D721Med (cell line): ENCODE measurements at regions not wholly inside any gene's neighbourhood (a gene's known extent, or its start where the extent isn't known, plus 50 kb on each side); places are given as distances from the start of the nearest gene placed in this dataset.
"Not testable (repeated sequence)": the region's sequence is repeated elsewhere in the genome, so short reads cannot be mapped to it uniquely, and the experiment has no call there.

Source experiments
- DNase-seq: peaks from one replicate; pipeline ENCODE4 v3.0.0; 2011; ENCODE audit warnings: low spot score; ENCODE audit not compliant: insufficient read length
- FAIRE-seq: peaks from 2 replicates; lab custom pipeline; 2011; peaks lifted over from hg19 to GRCh38; lab: Jason Lieb, UNC
- TF ChIP-seq, protein P1 (sequence below): IDR thresholded peaks from 2 replicates; pipeline ENCODE4 v1.5.1; 2012; ENCODE audit warnings: mild to moderate bottlenecking, control low read depth; ENCODE audit not compliant: insufficient read depth; ENCODE audit errors: missing control alignments

DNA sequence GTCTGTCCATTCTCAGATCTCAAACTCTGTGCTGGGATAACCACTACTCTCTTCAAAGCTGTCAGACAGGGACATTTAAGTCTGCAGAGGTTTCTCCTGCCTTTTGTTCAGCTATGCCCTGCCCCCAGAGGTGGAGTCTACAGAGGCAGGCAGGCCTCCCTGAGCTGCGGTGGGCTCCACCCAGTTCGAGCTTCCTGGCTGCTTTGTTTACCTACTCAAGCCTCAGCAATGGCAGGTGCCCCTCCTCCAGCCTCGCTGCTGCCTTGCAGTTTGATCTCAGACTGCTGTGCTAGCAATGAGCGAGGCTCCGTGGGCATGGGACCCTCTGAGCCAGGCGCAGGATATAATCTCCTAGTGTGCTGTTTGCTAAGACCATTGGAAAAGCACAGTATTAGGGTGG is 53.1 kb upstream of the HUNK start:
- not testable (repeated sequence) for FAIRE-seq, DNase-seq

DNA sequence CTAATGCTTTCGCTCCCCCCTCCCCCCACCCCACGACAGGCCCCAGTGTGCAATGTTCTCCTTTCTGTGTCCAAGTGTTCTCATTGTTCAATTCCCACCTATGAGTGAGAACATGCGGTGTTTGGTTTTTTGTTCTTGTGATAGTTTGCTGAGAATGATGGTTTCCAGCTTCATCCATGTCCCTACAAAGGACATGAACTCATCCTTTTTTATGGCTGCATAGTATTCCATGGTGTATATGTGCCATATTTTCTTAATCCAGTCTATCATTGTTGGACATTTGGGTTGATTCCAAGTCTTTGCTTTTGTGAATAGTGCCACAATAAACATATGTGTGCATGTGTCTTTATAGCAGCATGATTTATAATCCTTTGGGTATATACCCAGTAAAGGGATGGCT is 58.5 kb upstream of the HUNK start:
- DNase-seq, FAIRE-seq: not testable (repeated sequence)

DNA sequence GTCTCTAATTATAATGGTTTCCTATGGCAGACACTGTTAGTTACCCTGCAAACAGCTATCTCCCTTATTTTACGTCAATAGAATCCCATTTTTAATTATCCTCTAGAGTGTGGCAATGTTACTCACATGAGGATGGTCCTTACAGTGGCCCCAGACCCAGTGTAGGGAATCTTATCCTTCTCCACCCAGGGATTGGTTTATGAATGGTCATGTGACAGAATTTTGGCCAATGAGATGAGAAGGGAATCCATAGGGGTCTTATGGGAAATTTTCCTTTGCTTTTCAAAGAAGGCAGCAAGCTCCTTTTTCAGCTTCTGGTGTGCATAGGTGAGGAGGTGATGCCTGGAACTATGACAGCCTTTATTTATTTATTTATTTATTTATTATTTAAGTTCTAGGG is 59.0 kb upstream of the HUNK start:
- DNase-seq (no peak), FAIRE-seq (no peak)
- TF ChIP-seq, protein P1, sequence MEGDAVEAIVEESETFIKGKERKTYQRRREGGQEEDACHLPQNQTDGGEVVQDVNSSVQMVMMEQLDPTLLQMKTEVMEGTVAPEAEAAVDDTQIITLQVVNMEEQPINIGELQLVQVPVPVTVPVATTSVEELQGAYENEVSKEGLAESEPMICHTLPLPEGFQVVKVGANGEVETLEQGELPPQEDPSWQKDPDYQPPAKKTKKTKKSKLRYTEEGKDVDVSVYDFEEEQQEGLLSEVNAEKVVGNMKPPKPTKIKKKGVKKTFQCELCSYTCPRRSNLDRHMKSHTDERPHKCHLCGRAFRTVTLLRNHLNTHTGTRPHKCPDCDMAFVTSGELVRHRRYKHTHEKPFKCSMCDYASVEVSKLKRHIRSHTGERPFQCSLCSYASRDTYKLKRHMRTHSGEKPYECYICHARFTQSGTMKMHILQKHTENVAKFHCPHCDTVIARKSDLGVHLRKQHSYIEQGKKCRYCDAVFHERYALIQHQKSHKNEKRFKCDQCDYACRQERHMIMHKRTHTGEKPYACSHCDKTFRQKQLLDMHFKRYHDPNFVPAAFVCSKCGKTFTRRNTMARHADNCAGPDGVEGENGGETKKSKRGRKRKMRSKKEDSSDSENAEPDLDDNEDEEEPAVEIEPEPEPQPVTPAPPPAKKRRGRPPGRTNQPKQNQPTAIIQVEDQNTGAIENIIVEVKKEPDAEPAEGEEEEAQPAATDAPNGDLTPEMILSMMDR: no peak

DNA sequence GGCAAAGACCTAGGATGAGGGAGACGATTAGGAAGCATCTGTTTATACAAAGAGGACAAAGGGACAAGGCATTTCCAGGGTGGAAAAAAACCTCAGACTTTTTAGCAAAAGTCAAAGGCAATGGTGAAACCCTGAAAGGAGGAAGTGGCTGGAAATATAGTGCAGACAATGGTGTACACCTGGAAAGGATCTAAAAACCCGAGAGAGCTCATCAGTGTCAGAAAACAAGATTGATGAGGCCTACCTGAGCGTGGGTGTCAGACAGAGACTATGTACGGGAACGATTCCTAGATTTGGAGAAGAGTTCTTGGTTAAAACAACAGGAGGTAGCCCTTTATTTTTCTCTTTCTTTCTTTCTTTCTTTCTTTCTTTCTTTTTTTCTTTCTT is 68.8 kb upstream of the HUNK start:
- TF ChIP-seq, protein P1: no peak
- DNase-seq (no peak), FAIRE-seq (no peak)

DNA sequence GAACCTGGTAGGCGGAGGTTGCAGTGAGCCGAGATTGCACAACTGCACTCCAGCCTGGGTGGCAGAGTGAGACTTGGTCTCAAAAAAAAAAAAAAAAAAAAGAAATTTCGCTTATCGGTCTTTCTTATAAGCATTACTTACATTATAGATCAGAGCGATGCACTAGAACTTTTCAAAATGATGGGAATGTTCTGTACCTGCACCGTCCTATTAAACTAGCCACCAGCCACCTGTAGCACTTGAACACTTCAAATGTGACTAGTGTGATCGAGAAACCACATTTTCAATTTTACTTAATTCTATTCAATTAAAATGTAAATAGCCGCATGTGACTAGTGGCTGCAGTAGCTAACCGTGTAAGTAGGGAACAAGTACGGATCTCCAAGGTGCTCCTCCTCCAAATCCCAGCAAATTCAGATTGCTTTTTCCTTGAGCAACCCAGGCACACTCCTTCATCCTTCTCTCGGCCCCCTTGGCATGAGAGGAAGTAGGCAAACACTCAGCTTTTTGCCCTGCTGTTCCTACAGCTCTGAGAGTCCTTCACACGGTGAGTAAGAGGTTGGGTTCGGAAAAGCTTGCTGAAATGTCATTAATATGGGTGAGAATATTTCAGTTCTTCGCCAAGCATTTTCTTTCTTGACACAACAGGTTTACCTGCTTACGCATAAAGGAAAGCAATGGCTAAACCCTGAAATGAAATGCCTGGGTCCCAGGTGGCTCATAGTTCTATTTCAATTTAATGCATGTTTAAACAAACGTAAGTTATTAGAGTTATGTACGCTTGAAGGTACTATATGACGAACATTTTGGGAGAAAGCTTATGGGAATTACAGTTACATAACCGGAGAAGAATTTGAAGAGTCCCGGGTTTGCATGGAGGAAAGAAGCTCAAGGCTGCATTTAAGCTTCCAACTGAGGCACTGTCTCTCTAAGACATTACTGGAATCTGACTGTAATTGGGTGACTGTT is 69.5 kb upstream of the HUNK start:
- TF ChIP-seq, protein P1: no peak
- DNase-seq: no peak
- no peak for FAIRE-seq

DNA sequence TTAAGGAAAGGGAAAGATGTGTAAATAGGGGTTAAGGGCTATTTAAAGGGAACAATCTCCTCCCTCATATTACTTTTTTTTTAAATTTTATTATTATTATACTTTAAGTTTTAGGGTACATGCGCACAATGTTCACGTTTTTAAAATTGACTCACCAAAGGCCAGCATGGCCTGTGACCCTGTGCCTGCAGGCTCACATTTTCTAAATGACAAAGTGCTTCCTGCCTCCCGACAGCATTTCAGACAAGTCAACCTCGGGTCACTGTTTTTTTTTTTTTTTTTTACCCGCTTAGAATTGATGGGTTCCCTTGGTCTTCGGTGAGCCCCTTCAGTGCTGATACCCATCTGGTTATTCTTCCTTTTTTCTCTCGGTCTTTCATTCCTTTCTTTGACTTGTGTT is 70.4 kb upstream of the SCAF4 start:
- no peak for FAIRE-seq
- DNase-seq: no peak
- TF ChIP-seq, protein P1: no peak

DNA sequence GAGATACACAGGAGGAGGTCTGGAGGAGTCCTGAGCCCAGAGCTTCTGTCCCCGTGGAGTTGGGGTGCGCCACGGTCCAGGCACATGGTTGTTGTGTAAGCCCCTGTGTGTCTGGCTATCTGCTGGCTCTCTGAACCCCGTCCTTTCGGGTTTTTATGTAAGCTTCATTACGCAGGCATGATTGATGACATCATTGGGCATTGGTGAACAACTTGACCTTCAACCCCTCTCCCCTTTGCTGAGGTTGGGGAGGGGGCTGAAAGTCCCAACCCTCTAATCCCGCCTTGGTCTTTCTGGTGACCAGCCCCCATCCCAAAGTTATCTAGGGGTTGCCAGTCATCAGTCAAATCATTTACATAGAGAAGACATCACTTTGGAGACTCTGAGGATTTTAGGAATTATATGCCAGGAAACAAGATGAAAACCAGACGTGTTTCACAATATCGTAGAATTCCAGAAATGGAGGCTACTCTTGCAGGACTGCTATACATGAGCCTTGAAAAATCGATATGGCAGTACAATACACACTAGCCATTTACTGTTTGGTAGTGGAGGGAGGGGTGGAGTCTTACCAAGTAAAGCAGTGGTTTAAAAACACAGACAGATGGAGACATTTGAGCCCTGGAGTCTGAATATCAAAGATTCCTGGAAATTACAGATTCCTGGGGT is 69.8 kb upstream of the SCAF4 start:
- DNase-seq: no peak
- TF ChIP-seq, protein P1: no peak
- no peak for FAIRE-seq
